ENCODE measurements at regions not wholly inside any gene's neighbourhood (a gene's known extent, or its start where the extent isn't known, plus 50 kb on each side); places are given as distances from the start of the nearest gene placed in this dataset.

GRCh38 chr4:38598489-38598888, 65.5 kb upstream of the KLF3 start (continued):
- TF ChIP-seq CHD7 (IDR thresholded peaks at IDR 0.05; ENCODE audit: insufficient replicate concordance, low read length) (no peak), EGR1 (IDR thresholded peaks at IDR 0.05; ENCODE audit: borderline replicate concordance, low read depth, low read length) (no peak)
